Adipocyte (in vitro differentiated cells): ENCODE measurements at regions not wholly inside any gene's neighbourhood (a gene's known extent, or its start where the extent isn't known, plus 50 kb on each side); places are given as distances from the start of the nearest gene placed in this dataset.

Experiments
- DNase-seq: peaks from one replicate; pipeline ENCODE4 v3.0.0-alpha.2; 2015; ENCODE audit warnings: low read depth
- H3K27me3 ChIP-seq: replicated peaks from 2 replicates; pipeline ENCODE4 v1.7.0; 2013; ENCODE audit warnings: mild to moderate bottlenecking, low read length, moderate library complexity; ENCODE audit not compliant: control insufficient read depth, insufficient read depth
- H3K36me3 ChIP-seq: 2 replicates; pipeline ENCODE4 v1.7.0; 2013; ENCODE audit warnings: low read length, mild to moderate bottlenecking, moderate library complexity; ENCODE audit not compliant: control insufficient read depth, insufficient read depth, severe bottlenecking
- H3K4me1 ChIP-seq: 2 replicates; pipeline ENCODE4 v1.7.0; 2013; ENCODE audit warnings: mild to moderate bottlenecking, low read length, moderate library complexity; ENCODE audit not compliant: control insufficient read depth, insufficient read depth
- H3K4me3 ChIP-seq: 2 replicates; pipeline ENCODE4 v1.7.0; 2013; ENCODE audit warnings: mild to moderate bottlenecking, low read length, moderate library complexity
- H3K9ac ChIP-seq: 2 replicates; pipeline ENCODE4 v1.7.0; 2013; ENCODE audit warnings: mild to moderate bottlenecking, low read length, moderate library complexity
- H3K9me3 ChIP-seq: 2 replicates; pipeline ENCODE4 v1.7.0; 2013; ENCODE audit warnings: mild to moderate bottlenecking, low read length, moderate library complexity; ENCODE audit not compliant: control insufficient read depth

GRCh38 chr14:97230051-97230450 is 432.9 kb downstream of the VRK1 start:
- H3K27me3 ChIP-seq, result peaks cover 4% of the 10 kb centered on the region
- DNase-seq, result no peak
- H3K4me3 ChIP-seq, result no peak overlapping the region
- H3K9me3 ChIP-seq, result no peaks in the 10 kb centered on the region
- H3K4me1 ChIP-seq, result no peaks in the 10 kb centered on the region
- H3K36me3 ChIP-seq, result no peaks in the 10 kb centered on the region
- H3K9ac ChIP-seq, result no peak overlapping the region

- H3K9ac ChIP-seq, result no peak overlapping the region
- H3K27me3 ChIP-seq, result peaks cover 11% of the 10 kb centered on the region
These were observed 436.3 kb downstream of the VRK1 start for GRCh38 chr14:97233319-97233985.

GRCh38 chr14:97246648-97247047 is 449.5 kb downstream of the VRK1 start:
- no peak overlapping the region for H3K4me3 ChIP-seq
- no peaks in the 10 kb centered on the region for H3K36me3 ChIP-seq
- H3K27me3 ChIP-seq, result no peaks in the 10 kb centered on the region
- DNase-seq, result no peak
- no peaks in the 10 kb centered on the region for H3K4me1 ChIP-seq
- H3K9ac ChIP-seq, result no peak overlapping the region
- no peaks in the 10 kb centered on the region for H3K9me3 ChIP-seq

More at GRCh38 chr14:97233319-97233985, 436.3 kb downstream of the VRK1 start:
- no peaks in the 10 kb centered on the region for H3K36me3 ChIP-seq
- H3K9me3 ChIP-seq, result no peaks in the 10 kb centered on the region
- no peak for DNase-seq
- H3K4me3 ChIP-seq, result no peak overlapping the region
- no peaks in the 10 kb centered on the region for H3K4me1 ChIP-seq

- Histone ChIP-seq H3K27me3 (no peaks in the 10 kb centered on the region), H3K4me1 (no peaks in the 10 kb centered on the region), H3K36me3 (no peaks in the 10 kb centered on the region), H3K9ac (no peak overlapping the region), H3K9me3 (peaks cover 8% of the 10 kb centered on the region), H3K4me3 (no peak overlapping the region)
- no peak for DNase-seq
These were observed 451.8 kb downstream of the VRK1 start for GRCh38 chr14:97248973-97249372.

- H3K9ac ChIP-seq, result no peak overlapping the region
- no peaks in the 10 kb centered on the region for H3K4me1 ChIP-seq
- no peaks in the 10 kb centered on the region for H3K36me3 ChIP-seq
- H3K4me3 ChIP-seq, result no peak overlapping the region
- peaks cover 8% of the 10 kb centered on the region for H3K9me3 ChIP-seq
- H3K27me3 ChIP-seq, result no peaks in the 10 kb centered on the region
- no peak for DNase-seq
These were observed 453.7 kb downstream of the VRK1 start for GRCh38 chr14:97250931-97251330.

- H3K27me3 ChIP-seq, result no peaks in the 10 kb centered on the region
- H3K9me3 ChIP-seq, result peaks cover 8% of the 10 kb centered on the region
- no peak overlapping the region for H3K4me3 ChIP-seq
- no peaks in the 10 kb centered on the region for H3K4me1 ChIP-seq
- DNase-seq, result no peak
- H3K36me3 ChIP-seq, result no peaks in the 10 kb centered on the region
- H3K9ac ChIP-seq, result no peak overlapping the region
These were observed 454.4 kb downstream of the VRK1 start for GRCh38 chr14:97251491-97252155.

GRCh38 chr14:97253756-97254155 is 456.6 kb downstream of the VRK1 start:
- Histone ChIP-seq H3K27me3 (peaks cover 4% of the 10 kb centered on the region), H3K4me1 (no peaks in the 10 kb centered on the region), H3K9me3 (peaks cover 8% of the 10 kb centered on the region), H3K4me3 (no peak overlapping the region), H3K36me3 (no peaks in the 10 kb centered on the region), H3K9ac (no peak overlapping the region)
- DNase-seq, result no peak

GRCh38 chr14:97262336-97262735 is 465.2 kb downstream of the VRK1 start:
- H3K9ac ChIP-seq, result no peak overlapping the region
- H3K9me3 ChIP-seq, result peaks cover 6% of the 10 kb centered on the region
- H3K36me3 ChIP-seq, result no peaks in the 10 kb centered on the region
- peaks cover 16% of the 10 kb centered on the region for H3K4me1 ChIP-seq
- H3K4me3 ChIP-seq, result no peak overlapping the region
- peaks cover 4% of the 10 kb centered on the region for H3K27me3 ChIP-seq
- no peak for DNase-seq

GRCh38 chr14:97264516-97265230 is 467.5 kb downstream of the VRK1 start:
- Histone ChIP-seq H3K9ac (no peak overlapping the region), H3K4me3 (no peak overlapping the region), H3K36me3 (no peaks in the 10 kb centered on the region), H3K9me3 (peaks cover 6% of the 10 kb centered on the region), H3K27me3 (peaks cover 7% of the 10 kb centered on the region), H3K4me1 (peaks cover 21% of the 10 kb centered on the region)
- no peak for DNase-seq

- Histone ChIP-seq H3K4me1 (peaks cover 21% of the 10 kb centered on the region), H3K27me3 (peaks cover 21% of the 10 kb centered on the region), H3K4me3 (no peak overlapping the region), H3K9ac (no peak overlapping the region), H3K36me3 (no peaks in the 10 kb centered on the region), H3K9me3 (peaks cover 6% of the 10 kb centered on the region)
- DNase-seq, result no peak
These were observed 469.5 kb downstream of the VRK1 start for GRCh38 chr14:97266653-97267052.

- no peak overlapping the region for H3K4me3 ChIP-seq
- peaks cover 21% of the 10 kb centered on the region for H3K4me1 ChIP-seq
- H3K27me3 ChIP-seq, result peaks cover 24% of the 10 kb centered on the region
- no peaks in the 10 kb centered on the region for H3K36me3 ChIP-seq
- no peaks in the 10 kb centered on the region for H3K9me3 ChIP-seq
- no peak for DNase-seq
- H3K9ac ChIP-seq, result no peak overlapping the region
These were observed 470.3 kb downstream of the VRK1 start for GRCh38 chr14:97267509-97267908.
